Nephron progenitor cell (in vitro differentiated cells): ENCODE measurements at regions not wholly inside any gene's neighbourhood (a gene's known extent, or its start where the extent isn't known, plus 50 kb on each side); places are given as distances from the start of the nearest gene placed in this dataset.

Source experiments
- DNase-seq: peaks from one replicate; pipeline ENCODE4 v3.0.0; 2021
- H3K27ac Mint-ChIP-seq: 2 replicates; pipeline ENCODE4 v1.8.0; 2021; ENCODE audit warnings: mild to moderate bottlenecking, moderate library complexity, mixed read lengths
- H3K27me3 Mint-ChIP-seq: 2 replicates; pipeline ENCODE4 v1.8.0; 2021; ENCODE audit warnings: mild to moderate bottlenecking, low read depth, mixed read lengths; ENCODE audit not compliant: poor library complexity
- H3K36me3 Mint-ChIP-seq: 2 replicates; pipeline ENCODE4 v1.8.0; 2021; ENCODE audit warnings: low read depth, mixed read lengths
- H3K4me1 Mint-ChIP-seq: 2 replicates; pipeline ENCODE4 v1.8.0; 2021; ENCODE audit warnings: mixed read lengths
- H3K4me3 Mint-ChIP-seq: 2 replicates; pipeline ENCODE4 v1.8.0; 2021; ENCODE audit warnings: mild to moderate bottlenecking, moderate library complexity, mixed read lengths
- H3K9me3 Mint-ChIP-seq: 2 replicates; pipeline ENCODE4 v1.8.0; 2021; ENCODE audit warnings: mild to moderate bottlenecking, moderate library complexity, mixed read lengths
- TF ChIP-seq, protein P1 (sequence below): fragments of 200-600 bp; sonication (generic); IDR thresholded peaks from 2 replicates; pipeline ENCODE4 v1.5.0; 2021; ENCODE audit warnings: antibody characterized with exemption

DNA sequence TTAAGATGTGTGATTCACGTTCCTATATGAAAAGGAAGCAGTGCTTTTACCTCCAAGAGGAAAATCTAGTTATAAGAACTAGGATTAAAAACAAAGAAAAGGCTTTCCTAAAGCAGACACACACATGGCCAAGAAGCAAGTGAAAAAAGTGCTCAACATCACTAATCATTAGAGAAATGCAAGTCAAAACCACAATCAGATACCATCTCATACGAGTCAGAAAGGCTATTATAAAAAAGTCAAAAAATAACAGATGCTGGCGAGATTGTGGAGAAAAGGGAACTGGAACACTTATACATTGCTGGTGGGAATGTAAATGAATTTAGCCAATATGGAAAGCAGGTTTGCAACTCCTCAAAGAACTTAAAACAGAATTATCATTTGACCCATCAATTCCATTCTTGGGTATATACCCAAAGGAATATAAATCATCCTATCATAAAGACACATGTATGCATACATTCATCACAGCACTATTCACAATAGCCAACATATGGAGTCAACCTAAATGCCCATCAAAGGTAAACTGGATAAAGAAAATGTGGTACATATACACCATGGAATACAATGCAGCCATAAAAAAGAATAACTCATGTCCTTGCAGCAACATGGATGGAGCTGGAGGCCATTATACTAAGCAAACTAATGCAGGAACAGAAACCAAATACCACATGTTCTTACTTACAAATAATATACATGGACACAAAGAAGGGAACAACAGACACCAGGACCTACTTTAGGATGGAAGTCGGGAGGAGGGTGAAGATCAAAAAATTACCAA lies 285.3 kb downstream of the RAD51AP2 start:
- H3K36me3 Mint-ChIP-seq = no peaks in the 10 kb centered on the region
- H3K4me1 Mint-ChIP-seq = peaks cover 9% of the 10 kb centered on the region
- H3K4me3 Mint-ChIP-seq = no peak overlapping the region
- DNase-seq = no peak
- peaks cover 6% of the 10 kb centered on the region for H3K27me3 Mint-ChIP-seq
- TF ChIP-seq, protein P1, sequence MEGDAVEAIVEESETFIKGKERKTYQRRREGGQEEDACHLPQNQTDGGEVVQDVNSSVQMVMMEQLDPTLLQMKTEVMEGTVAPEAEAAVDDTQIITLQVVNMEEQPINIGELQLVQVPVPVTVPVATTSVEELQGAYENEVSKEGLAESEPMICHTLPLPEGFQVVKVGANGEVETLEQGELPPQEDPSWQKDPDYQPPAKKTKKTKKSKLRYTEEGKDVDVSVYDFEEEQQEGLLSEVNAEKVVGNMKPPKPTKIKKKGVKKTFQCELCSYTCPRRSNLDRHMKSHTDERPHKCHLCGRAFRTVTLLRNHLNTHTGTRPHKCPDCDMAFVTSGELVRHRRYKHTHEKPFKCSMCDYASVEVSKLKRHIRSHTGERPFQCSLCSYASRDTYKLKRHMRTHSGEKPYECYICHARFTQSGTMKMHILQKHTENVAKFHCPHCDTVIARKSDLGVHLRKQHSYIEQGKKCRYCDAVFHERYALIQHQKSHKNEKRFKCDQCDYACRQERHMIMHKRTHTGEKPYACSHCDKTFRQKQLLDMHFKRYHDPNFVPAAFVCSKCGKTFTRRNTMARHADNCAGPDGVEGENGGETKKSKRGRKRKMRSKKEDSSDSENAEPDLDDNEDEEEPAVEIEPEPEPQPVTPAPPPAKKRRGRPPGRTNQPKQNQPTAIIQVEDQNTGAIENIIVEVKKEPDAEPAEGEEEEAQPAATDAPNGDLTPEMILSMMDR = no peak
- no peaks in the 10 kb centered on the region for H3K9me3 Mint-ChIP-seq
- no peak overlapping the region for H3K27ac Mint-ChIP-seq

DNA sequence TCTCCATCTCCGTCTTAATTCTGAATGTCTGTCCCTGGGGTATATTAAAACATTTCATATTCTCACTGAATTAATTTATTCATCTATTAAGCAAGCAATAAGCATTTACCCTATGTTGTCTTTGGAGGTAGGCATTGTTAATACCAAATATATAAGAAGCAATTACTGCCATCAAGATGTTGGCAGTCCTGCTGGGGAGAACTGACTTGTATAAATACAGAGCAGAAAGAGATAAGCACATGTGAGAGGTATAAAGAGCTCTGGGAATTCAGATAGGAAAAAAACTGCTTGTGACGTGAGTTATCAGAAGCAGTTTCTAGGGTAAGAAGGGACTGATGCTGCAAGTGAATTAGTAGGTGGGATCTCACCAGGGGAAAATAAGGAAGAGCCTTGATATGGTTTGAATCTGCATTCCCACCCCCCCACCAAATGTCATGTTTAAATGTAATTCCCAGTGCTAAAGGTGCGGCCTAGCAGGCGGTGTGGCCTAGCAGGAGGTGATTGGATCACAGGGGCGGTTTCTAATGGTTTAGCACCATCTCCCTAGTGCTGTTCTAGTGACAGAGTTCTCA lies 286.8 kb downstream of the RAD51AP2 start:
- Mint-ChIP-seq H3K4me1 (peaks cover 9% of the 10 kb centered on the region), H3K27ac (no peak overlapping the region)
- DNase-seq = no peak

DNA sequence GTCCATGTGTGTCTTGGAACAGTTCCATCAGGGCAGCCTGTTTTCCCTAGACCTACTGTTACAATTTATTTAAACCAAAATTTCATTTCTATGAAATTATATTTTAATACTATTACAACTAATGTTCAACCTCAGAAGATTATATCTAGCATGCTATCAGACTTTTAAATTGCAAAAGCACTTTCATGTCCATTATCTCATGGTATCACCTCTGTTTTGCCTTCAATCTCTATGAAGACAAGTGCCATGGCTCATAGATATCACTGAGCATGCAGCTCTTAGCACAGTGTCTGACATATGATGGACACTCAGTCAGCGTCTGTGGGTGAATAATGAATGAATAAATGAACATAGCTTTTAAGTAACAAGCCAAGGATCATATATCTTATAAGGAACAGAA lies 288.8 kb downstream of the RAD51AP2 start:
- Mint-ChIP-seq H3K27me3 (peaks cover 10% of the 10 kb centered on the region), H3K27ac (no peak overlapping the region), H3K4me3 (no peak overlapping the region), H3K4me1 (peaks cover 9% of the 10 kb centered on the region), H3K36me3 (no peaks in the 10 kb centered on the region), H3K9me3 (no peaks in the 10 kb centered on the region)
- TF ChIP-seq, protein P1 = no peak
- DNase-seq = no peak

More for the DNA sequence above, 286.8 kb downstream of the RAD51AP2 start:
- TF ChIP-seq, protein P1 = no peak
- Mint-ChIP-seq H3K9me3 (no peaks in the 10 kb centered on the region), H3K4me3 (no peak overlapping the region), H3K36me3 (no peaks in the 10 kb centered on the region), H3K27me3 (peaks cover 10% of the 10 kb centered on the region)

DNA sequence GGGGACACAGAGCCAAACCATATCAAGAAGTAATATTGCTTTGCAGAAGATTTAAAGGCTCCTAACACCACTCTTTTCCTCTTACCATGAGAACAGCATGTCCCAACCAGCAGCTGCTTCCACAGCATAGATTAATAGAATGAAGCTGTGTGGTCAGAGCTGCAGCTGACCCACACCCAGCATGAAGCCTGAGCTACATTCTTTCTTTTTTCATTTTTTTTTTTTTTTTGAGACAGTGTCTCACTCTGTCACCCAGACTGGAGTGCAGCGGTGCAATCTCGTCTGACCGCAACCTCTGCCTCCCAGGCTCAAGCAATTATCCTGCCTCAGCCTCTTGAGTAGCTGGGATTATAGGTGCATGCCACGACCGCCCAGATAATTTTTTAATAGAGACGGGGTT lies 289.8 kb downstream of the RAD51AP2 start:
- DNase-seq = no peak
- no peaks in the 10 kb centered on the region for H3K9me3 Mint-ChIP-seq
- H3K27ac Mint-ChIP-seq = no peak overlapping the region
- no peak overlapping the region for H3K4me3 Mint-ChIP-seq
- peaks cover 9% of the 10 kb centered on the region for H3K4me1 Mint-ChIP-seq
- TF ChIP-seq, protein P1 = no peak
- H3K27me3 Mint-ChIP-seq = peaks cover 10% of the 10 kb centered on the region
- H3K36me3 Mint-ChIP-seq = no peaks in the 10 kb centered on the region

DNA sequence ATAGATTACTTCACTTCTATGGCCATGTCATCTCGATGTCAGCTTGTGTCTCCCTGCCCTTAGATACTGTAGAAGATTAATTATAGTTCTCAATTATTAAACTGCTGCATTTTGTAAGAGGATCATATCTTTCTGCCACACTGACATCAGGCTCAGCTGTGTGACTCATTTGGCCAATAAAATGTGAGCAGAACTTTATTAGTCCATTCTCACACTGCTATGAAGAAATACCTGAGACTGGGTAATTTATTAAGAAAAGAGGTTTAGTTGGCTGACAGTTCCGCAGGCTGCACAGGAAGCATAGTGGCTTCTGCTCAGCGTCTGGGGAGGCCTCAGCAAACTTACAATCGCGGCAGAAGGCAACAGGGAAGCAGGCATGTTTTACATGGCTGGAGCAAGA lies 290.4 kb downstream of the RAD51AP2 start:
- Mint-ChIP-seq H3K27ac (no peak overlapping the region), H3K27me3 (peaks cover 10% of the 10 kb centered on the region), H3K36me3 (no peaks in the 10 kb centered on the region), H3K4me1 (peaks cover 15% of the 10 kb centered on the region), H3K9me3 (no peaks in the 10 kb centered on the region), H3K4me3 (no peak overlapping the region)
- no peak for DNase-seq
- TF ChIP-seq, protein P1 = no peak
